Heart left ventricle (tissue), 16 donors: ENCODE measurements at regions not wholly inside any gene's neighbourhood (a gene's known extent, or its start where the extent isn't known, plus 50 kb on each side); places are given as distances from the start of the nearest gene placed in this dataset.

ENCODE experiments used
- ATAC-seq, 4 donors: fragments of 200-7000 bp; cut with Tn5 transposase; one replicate each; pipeline ENCODE4 v1.9.1; 2020 to 2022; ENCODE audit warnings: moderate library complexity in 4 of 4, mild to moderate bottlenecking in 3 of 4, moderate number of reproducible peaks in 1 of 4
- DNase-seq, 5 donors: peaks; one replicate each; pipeline ENCODE4 v3.0.0-alpha.2; 2020
- H3K27ac ChIP-seq, 12 donors: fragments of 200-600 bp; sonication (generic) in 4 of 12; one replicate each; pipeline versions ENCODE4 v1.5.0 to v1.8.0; 2016 to 2022; ENCODE audit warnings: mild to moderate bottlenecking in 2 of 12
- H3K27me3 ChIP-seq, 9 donors: fragments of 200-600 bp; sonication (generic) in 2 of 9; one replicate each; pipeline versions ENCODE4 v1.5.1 to v1.8.0; 2016 to 2022; ENCODE audit warnings: mild to moderate bottlenecking in 3 of 9
- H3K36me3 ChIP-seq, 9 donors: fragments of 200-600 bp; sonication (generic) in 2 of 9; one replicate each; pipeline versions ENCODE4 v1.5.0 to v1.8.0; 2018 to 2022; ENCODE audit warnings: mild to moderate bottlenecking in 2 of 9
- H3K4me1 ChIP-seq, 12 donors: fragments of 200-600 bp; sonication (generic) in 4 of 12; one replicate each; pipeline versions ENCODE4 v1.5.0 to v1.8.0; 2016 to 2022; ENCODE audit warnings: mild to moderate bottlenecking in 3 of 12
- H3K4me3 ChIP-seq, 12 donors: fragments of 200-600 bp; sonication (generic) in 4 of 12; one replicate each; pipeline versions ENCODE4 v1.5.0 to v1.8.0; 2017 to 2022; ENCODE audit warnings: mild to moderate bottlenecking in 9 of 12, moderate library complexity in 4 of 12
- H3K9me3 ChIP-seq, 12 donors: fragments of 200-600 bp; sonication (generic) in 4 of 12; one replicate each; pipeline versions ENCODE4 v1.5.0 to v1.8.0; 2016 to 2022; ENCODE audit warnings: mild to moderate bottlenecking in 1 of 12
- POLR2A ChIP-seq, 2 donors: fragments of 450-650 bp; IDR thresholded peaks; one replicate each; pipeline ENCODE4 v1.6.1; 2017; ENCODE audit warnings: antibody characterized with exemption in 2 of 2, mild to moderate bottlenecking in 2 of 2, moderate library complexity in 2 of 2
- WGBS, 4 donors: extraction: QIAGEN DNeasy Blood & Tissue Kit in 2 of 4; methylation state at CpG; one replicate each; pipeline versions ENCODE4 v1.1.5 to v1.1.7; 2013 to 2018; 5-methylcytosine and 5-hydroxymethylcytosine counted together
- intact Hi-C, 10 donors: fragments of 100-400 bp; cut with DNase I; formaldehyde crosslinking; loops; one replicate each; pipeline versions ENCODE4 v1.11.1 to v1.14.2; 2022
- TF ChIP-seq, protein P1 (sequence below), 12 donors: fragments of 200-600 bp; sonication (generic) in 4 of 12; IDR thresholded peaks; one replicate each; pipeline versions ENCODE4 v1.5.0 to v1.8.0; 2018 to 2022; ENCODE audit warnings: antibody characterized with exemption in 12 of 12, mild to moderate bottlenecking in 5 of 12
- donor health status: ischemic (EF 13 %, LVEDD 7.1; RV severe dilation, severe dysfunction).
- donor health status: healthy with polysubstance abuse.
- donor health status: DM: no; HTN: yes; CAD: no.
- donor health status: DM: no; HTN: no; CAD: no.
- donor health status: ischemic (EF 25% LVEDD 6.9; RV normal size, moderate dysfunction).
- donor health status: ischemic (EF 25% LVEDD 5.7; RV mildly dilated, moderate dysfunction).
- donor health status: healthy.
- donor health status: DM: yes; HTN: yes; CAD: no.
- donor health status: ischemic (EF 35%, LVEDD 5.7; RV mildly dilated, moderate dysfunction).
- donor health status: nonischemic (EF 11% LVEDD 7.7; RV severe dilation, severe dysfunction).
- donor health status: DM: yes; HTN: yes; CAD: no.
- donor health status: PGD.
- donor health status: ischemic (EF 29% LVEDD 5.4; RV normal size, mild dysfunction).
- donor health status: nonischemic (EF 23%, LVEDD 6.1; RV moderate dilation, normal function).

DNA sequence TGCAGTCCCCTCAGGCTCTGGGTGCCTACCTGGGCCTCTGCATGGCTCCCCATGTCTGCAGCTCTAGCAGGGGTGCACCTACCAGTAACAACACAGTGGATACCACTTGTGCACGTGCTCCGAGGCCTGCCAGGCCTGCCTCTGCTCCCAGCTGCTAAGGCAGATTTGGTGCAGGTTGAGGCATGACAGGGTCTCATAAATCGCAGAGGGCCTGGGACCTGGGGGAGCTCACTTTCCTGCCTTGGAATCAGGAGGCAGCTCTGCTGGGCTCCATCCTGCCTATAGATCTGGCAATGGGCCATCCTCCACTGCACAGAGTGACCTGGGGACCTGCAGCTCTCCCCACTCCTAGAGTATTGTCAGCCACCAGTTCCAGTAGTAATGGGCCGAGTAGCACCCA lies 121.9 kb upstream of the CXCL14 start:
- Histone ChIP-seq H3K27ac (no peak overlapping the region), H3K36me3 (no peaks in the 10 kb centered on the region), H3K4me1 (no peaks in the 10 kb centered on the region), H3K27me3 (no peaks in the 10 kb centered on the region), H3K4me3 (no peak overlapping the region), H3K9me3 (no peaks in the 10 kb centered on the region)
- DNase-seq, result no peak
- intact Hi-C loops, result no loop called here
- 83 to 91% (median 87%) methylated on average over 2 to 4 of the region's 4 CpGs for WGBS, 4 donors
- ATAC-seq, result no peak
- TF ChIP-seq POLR2A (IDR thresholded peaks at IDR 0.05), result no peak
- TF ChIP-seq, protein P1, sequence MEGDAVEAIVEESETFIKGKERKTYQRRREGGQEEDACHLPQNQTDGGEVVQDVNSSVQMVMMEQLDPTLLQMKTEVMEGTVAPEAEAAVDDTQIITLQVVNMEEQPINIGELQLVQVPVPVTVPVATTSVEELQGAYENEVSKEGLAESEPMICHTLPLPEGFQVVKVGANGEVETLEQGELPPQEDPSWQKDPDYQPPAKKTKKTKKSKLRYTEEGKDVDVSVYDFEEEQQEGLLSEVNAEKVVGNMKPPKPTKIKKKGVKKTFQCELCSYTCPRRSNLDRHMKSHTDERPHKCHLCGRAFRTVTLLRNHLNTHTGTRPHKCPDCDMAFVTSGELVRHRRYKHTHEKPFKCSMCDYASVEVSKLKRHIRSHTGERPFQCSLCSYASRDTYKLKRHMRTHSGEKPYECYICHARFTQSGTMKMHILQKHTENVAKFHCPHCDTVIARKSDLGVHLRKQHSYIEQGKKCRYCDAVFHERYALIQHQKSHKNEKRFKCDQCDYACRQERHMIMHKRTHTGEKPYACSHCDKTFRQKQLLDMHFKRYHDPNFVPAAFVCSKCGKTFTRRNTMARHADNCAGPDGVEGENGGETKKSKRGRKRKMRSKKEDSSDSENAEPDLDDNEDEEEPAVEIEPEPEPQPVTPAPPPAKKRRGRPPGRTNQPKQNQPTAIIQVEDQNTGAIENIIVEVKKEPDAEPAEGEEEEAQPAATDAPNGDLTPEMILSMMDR (IDR thresholded peaks at IDR 0.05), result no peak

GRCh38 chr5:135697959-135698345 lies 119.2 kb upstream of the CXCL14 start:
- H3K27me3 ChIP-seq, result peaks cover 0 to 9% (median 0%) of the 10 kb centered on the region in 9 donors
- no peak overlapping the region for H3K4me3 ChIP-seq
- WGBS, 4 donors, result 65 to 92% (median 72%) methylated on average over 2 to 3 of the region's 3 CpGs
- H3K4me1 ChIP-seq, result no peaks in the 10 kb centered on the region
- H3K36me3 ChIP-seq, result no peaks in the 10 kb centered on the region
- intact Hi-C loops, result no loop called here
- ATAC-seq (no peak), DNase-seq (no peak)
- no peak overlapping the region for H3K27ac ChIP-seq
- no peaks in the 10 kb centered on the region for H3K9me3 ChIP-seq
- TF ChIP-seq POLR2A (IDR thresholded peaks at IDR 0.05), result no peak
- TF ChIP-seq, protein P1 (IDR thresholded peaks at IDR 0.05), result no peak

DNA sequence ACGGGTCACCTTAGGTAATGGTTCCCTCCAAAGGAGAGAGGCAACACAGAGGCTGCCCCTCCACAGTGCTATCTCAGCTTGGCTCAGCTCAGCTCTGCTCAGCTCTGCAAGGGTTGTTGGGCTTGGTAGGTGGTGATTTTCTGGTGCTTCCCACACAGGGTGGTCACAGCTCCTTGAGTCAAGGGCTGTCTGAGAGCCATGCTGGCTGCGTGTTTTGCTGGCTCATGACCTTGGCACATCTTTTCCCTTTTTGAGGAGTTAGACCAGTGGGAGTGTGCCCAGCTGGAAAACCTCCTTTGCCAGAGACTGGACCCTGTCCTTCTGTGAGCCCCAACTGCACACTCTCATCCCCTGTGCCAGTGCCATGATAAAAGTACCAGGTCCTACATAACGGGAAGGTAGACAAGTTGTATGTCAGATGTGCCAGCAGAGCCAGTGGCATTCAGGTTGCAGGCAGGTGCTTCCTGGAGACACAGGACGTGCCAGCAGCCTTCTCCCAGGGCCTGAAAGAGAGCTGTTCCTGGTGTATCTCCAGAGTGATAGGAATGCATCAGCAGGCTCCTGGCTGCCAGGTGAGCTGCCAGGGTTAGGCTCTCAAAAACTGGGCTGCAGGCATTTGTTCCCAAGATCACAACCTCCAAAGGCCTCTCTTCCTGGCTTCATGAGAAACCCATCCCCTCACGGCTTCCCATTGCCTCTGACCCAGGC lies 118.6 kb upstream of the CXCL14 start:
- Histone ChIP-seq H3K27me3 (peaks cover 0 to 9% (median 0%) of the 10 kb centered on the region in 9 donors), H3K36me3 (no peaks in the 10 kb centered on the region), H3K4me3 (no peak overlapping the region), H3K27ac (no peak overlapping the region), H3K9me3 (no peaks in the 10 kb centered on the region), H3K4me1 (no peaks in the 10 kb centered on the region)
- ATAC-seq, result no peak
- intact Hi-C loops, result no loop called here
- no peak for DNase-seq
- WGBS, 4 donors, result 73 to 91% (median 83%) methylated on average over 5 of the region's 5 CpGs
- TF ChIP-seq, protein P1 (IDR thresholded peaks at IDR 0.05), result no peak
- TF ChIP-seq POLR2A (IDR thresholded peaks at IDR 0.05), result no peak

GRCh38 chr5:135696317-135696716 lies 117.5 kb upstream of the CXCL14 start:
- H3K4me1 ChIP-seq, result no peaks in the 10 kb centered on the region
- no peaks in the 10 kb centered on the region for H3K9me3 ChIP-seq
- no peaks in the 10 kb centered on the region for H3K36me3 ChIP-seq
- ATAC-seq, result no peak
- no peak overlapping the region for H3K27ac ChIP-seq
- no peak overlapping the region for H3K4me3 ChIP-seq
- TF ChIP-seq, protein P1 (IDR thresholded peaks at IDR 0.05), result no peak
- no peak for TF ChIP-seq POLR2A (IDR thresholded peaks at IDR 0.05)
- peaks cover 0 to 9% (median 0%) of the 10 kb centered on the region in 9 donors for H3K27me3 ChIP-seq
- DNase-seq, result no peak
- intact Hi-C loops, result no loop called here
